ENCODE measurements at regions not wholly inside any gene's neighbourhood (a gene's known extent, or its start where the extent isn't known, plus 50 kb on each side); places are given as distances from the start of the nearest gene placed in this dataset.

- Mint-ChIP-seq H3K27ac (no peak overlapping the region), H3K36me3 (ENCODE audit: low read depth) (no peaks in the 10 kb centered on the region), H3K4me1 (ENCODE audit: low read depth) (no peaks in the 10 kb centered on the region), H3K9me3 (no peaks in the 10 kb centered on the region), H3K4me3 (no peak overlapping the region), H3K27me3 (ENCODE audit: low read depth) (peaks cover 4% of the 10 kb centered on the region)
Observed at GRCh38 chr3:159789742-159790635, 198.6 kb upstream of the IL12A start.

- H3K4me3 Mint-ChIP-seq, result no peak overlapping the region
- no peaks in the 10 kb centered on the region for H3K9me3 Mint-ChIP-seq
- no peaks in the 10 kb centered on the region for H3K27me3 Mint-ChIP-seq (ENCODE audit: low read depth)
- H3K36me3 Mint-ChIP-seq (ENCODE audit: low read depth), result no peaks in the 10 kb centered on the region
- H3K27ac Mint-ChIP-seq, result no peak overlapping the region
- H3K4me1 Mint-ChIP-seq (ENCODE audit: low read depth), result no peaks in the 10 kb centered on the region
Observed at GRCh38 chr3:159791336-159791735, 197.3 kb upstream of the IL12A start.

GRCh38 chr3:159792070-159792469, 196.6 kb upstream of the IL12A start:
- H3K27me3 Mint-ChIP-seq (ENCODE audit: low read depth), result no peaks in the 10 kb centered on the region
- H3K9me3 Mint-ChIP-seq, result no peaks in the 10 kb centered on the region
- H3K4me1 Mint-ChIP-seq (ENCODE audit: low read depth), result no peaks in the 10 kb centered on the region
- H3K27ac Mint-ChIP-seq, result no peak overlapping the region
- H3K4me3 Mint-ChIP-seq, result no peak overlapping the region
- H3K36me3 Mint-ChIP-seq (ENCODE audit: low read depth), result no peaks in the 10 kb centered on the region

GRCh38 chr3:159795042-159795441, 193.6 kb upstream of the IL12A start:
- no peaks in the 10 kb centered on the region for H3K36me3 Mint-ChIP-seq (ENCODE audit: low read depth)
- no peaks in the 10 kb centered on the region for H3K27me3 Mint-ChIP-seq (ENCODE audit: low read depth)
- H3K27ac Mint-ChIP-seq, result no peak overlapping the region
- no peak overlapping the region for H3K4me3 Mint-ChIP-seq
- H3K4me1 Mint-ChIP-seq (ENCODE audit: low read depth), result no peaks in the 10 kb centered on the region
- H3K9me3 Mint-ChIP-seq, result no peaks in the 10 kb centered on the region

GRCh38 chr3:159795681-159796175, 192.9 kb upstream of the IL12A start:
- Mint-ChIP-seq H3K4me3 (no peak overlapping the region), H3K27me3 (ENCODE audit: low read depth) (no peaks in the 10 kb centered on the region), H3K9me3 (no peaks in the 10 kb centered on the region), H3K36me3 (ENCODE audit: low read depth) (no peaks in the 10 kb centered on the region), H3K27ac (no peak overlapping the region), H3K4me1 (ENCODE audit: low read depth) (no peaks in the 10 kb centered on the region)

GRCh38 chr3:159796226-159796625, 192.4 kb upstream of the IL12A start:
- Mint-ChIP-seq H3K27me3 (ENCODE audit: low read depth) (no peaks in the 10 kb centered on the region), H3K27ac (no peak overlapping the region), H3K36me3 (ENCODE audit: low read depth) (no peaks in the 10 kb centered on the region), H3K4me3 (no peak overlapping the region), H3K4me1 (ENCODE audit: low read depth) (no peaks in the 10 kb centered on the region), H3K9me3 (no peaks in the 10 kb centered on the region)

- no peaks in the 10 kb centered on the region for H3K9me3 Mint-ChIP-seq
- H3K4me1 Mint-ChIP-seq (ENCODE audit: low read depth), result no peaks in the 10 kb centered on the region
- no peaks in the 10 kb centered on the region for H3K36me3 Mint-ChIP-seq (ENCODE audit: low read depth)
- no peak overlapping the region for H3K27ac Mint-ChIP-seq
- no peaks in the 10 kb centered on the region for H3K27me3 Mint-ChIP-seq (ENCODE audit: low read depth)
- H3K4me3 Mint-ChIP-seq, result no peak overlapping the region
Observed at GRCh38 chr3:159796744-159797143, 191.9 kb upstream of the IL12A start.

GRCh38 chr3:159797771-159798170, 190.9 kb upstream of the IL12A start:
- Mint-ChIP-seq H3K27ac (no peak overlapping the region), H3K4me1 (ENCODE audit: low read depth) (no peaks in the 10 kb centered on the region), H3K36me3 (ENCODE audit: low read depth) (no peaks in the 10 kb centered on the region), H3K27me3 (ENCODE audit: low read depth) (peaks cover 6% of the 10 kb centered on the region), H3K4me3 (no peak overlapping the region), H3K9me3 (no peaks in the 10 kb centered on the region)

GRCh38 chr3:159798951-159799350, 189.7 kb upstream of the IL12A start:
- no peaks in the 10 kb centered on the region for H3K4me1 Mint-ChIP-seq (ENCODE audit: low read depth)
- no peaks in the 10 kb centered on the region for H3K36me3 Mint-ChIP-seq (ENCODE audit: low read depth)
- H3K27ac Mint-ChIP-seq, result no peak overlapping the region
- no peak overlapping the region for H3K4me3 Mint-ChIP-seq
- H3K9me3 Mint-ChIP-seq, result no peaks in the 10 kb centered on the region
- H3K27me3 Mint-ChIP-seq (ENCODE audit: low read depth), result peaks cover 6% of the 10 kb centered on the region

- H3K36me3 Mint-ChIP-seq (ENCODE audit: low read depth), result no peaks in the 10 kb centered on the region
Observed at GRCh38 chr3:159800434-159801155, 188.0 kb upstream of the IL12A start.

GRCh38 chr3:159802864-159803263, 185.8 kb upstream of the IL12A start:
- Mint-ChIP-seq H3K4me1 (ENCODE audit: low read depth) (no peaks in the 10 kb centered on the region), H3K27ac (no peak overlapping the region), H3K36me3 (ENCODE audit: low read depth) (no peaks in the 10 kb centered on the region), H3K4me3 (no peak overlapping the region), H3K9me3 (no peaks in the 10 kb centered on the region), H3K27me3 (ENCODE audit: low read depth) (peaks cover 6% of the 10 kb centered on the region)

More at GRCh38 chr3:159800434-159801155, 188.0 kb upstream of the IL12A start:
- Mint-ChIP-seq H3K9me3 (no peaks in the 10 kb centered on the region), H3K27me3 (ENCODE audit: low read depth) (peaks cover 6% of the 10 kb centered on the region), H3K4me1 (ENCODE audit: low read depth) (no peaks in the 10 kb centered on the region), H3K4me3 (no peak overlapping the region), H3K27ac (no peak overlapping the region)

- Mint-ChIP-seq H3K4me3 (no peak overlapping the region), H3K27me3 (ENCODE audit: low read depth) (peaks cover 6% of the 10 kb centered on the region), H3K36me3 (ENCODE audit: low read depth) (no peaks in the 10 kb centered on the region), H3K9me3 (no peaks in the 10 kb centered on the region), H3K27ac (no peak overlapping the region), H3K4me1 (ENCODE audit: low read depth) (no peaks in the 10 kb centered on the region)
Observed at GRCh38 chr3:159803459-159803858, 185.2 kb upstream of the IL12A start.

GRCh38 chr3:159804726-159805410, 183.8 kb upstream of the IL12A start:
- peaks cover 6% of the 10 kb centered on the region for H3K27me3 Mint-ChIP-seq (ENCODE audit: low read depth)
- no peaks in the 10 kb centered on the region for H3K9me3 Mint-ChIP-seq
- H3K4me1 Mint-ChIP-seq (ENCODE audit: low read depth), result no peaks in the 10 kb centered on the region
- no peaks in the 10 kb centered on the region for H3K36me3 Mint-ChIP-seq (ENCODE audit: low read depth)
- H3K4me3 Mint-ChIP-seq, result no peak overlapping the region
- no peak overlapping the region for H3K27ac Mint-ChIP-seq

GRCh38 chr3:159805411-159805772, 183.2 kb upstream of the IL12A start:
- Mint-ChIP-seq H3K4me1 (ENCODE audit: low read depth) (no peaks in the 10 kb centered on the region), H3K27me3 (ENCODE audit: low read depth) (peaks cover 6% of the 10 kb centered on the region), H3K4me3 (no peak overlapping the region)

More at GRCh38 chr3:159805411-159805772, 183.2 kb upstream of the IL12A start:
- Mint-ChIP-seq H3K9me3 (no peaks in the 10 kb centered on the region), H3K36me3 (ENCODE audit: low read depth) (no peaks in the 10 kb centered on the region), H3K27ac (no peak overlapping the region)

All from T-helper 1 cell treated with Interleukin-12 subunit alpha and Interleukin-12 subunit beta and Interleukin-4 antibody, amounts not matched to agents 30 μg/mL and 1 μg/mL, for 36 hours (primary cell).